ENCODE measurements at regions not wholly inside any gene's neighbourhood (a gene's known extent, or its start where the extent isn't known, plus 50 kb on each side); places are given as distances from the start of the nearest gene placed in this dataset.

GRCh38 chr2:235267251-235267650 is 226.6 kb upstream of the AGAP1 start (continued):
- no peak for TF ChIP-seq USF2 (IDR thresholded peaks at IDR 0.05; ENCODE audit: low read length)
- no peak for TF ChIP-seq EZH2 (IDR thresholded peaks at IDR 0.05; ENCODE audit: low read depth, low read length, severe bottlenecking)
- TF ChIP-seq NRF1 (IDR thresholded peaks at IDR 0.05; ENCODE audit: low read depth, low read length), result no peak
- no peak for TF ChIP-seq E2F6 (IDR thresholded peaks at IDR 0.05)
- TF ChIP-seq NANOG (IDR thresholded peaks at IDR 0.05; ENCODE audit: insufficient read depth, low read depth, low read length, poor library complexity, severe bottlenecking), result no peak
